HFF-Myc (cell line): ENCODE measurements at regions not wholly inside any gene's neighbourhood (a gene's known extent, or its start where the extent isn't known, plus 50 kb on each side); places are given as distances from the start of the nearest gene placed in this dataset.

Source experiments
- DNase-seq: peaks from one replicate; pipeline ENCODE4 v3.0.0-alpha.2; 2011; ENCODE audit warnings: low read depth; ENCODE audit errors: extremely low read depth
- H3K4me3 ChIP-seq: replicated peaks from 2 replicates; pipeline ENCODE4 v1.5.1; 2011; ENCODE audit warnings: low read depth, mild to moderate bottlenecking, control low read depth, low read length
- CTCF ChIP-seq: IDR thresholded peaks from 2 replicates; pipeline ENCODE4 v1.5.1; 2012; ENCODE audit warnings: mild to moderate bottlenecking, low read depth, low read length, control low read depth; ENCODE audit errors: missing control alignments

- TF ChIP-seq CTCF, result no peak
- no peak overlapping the region for H3K4me3 ChIP-seq
- DNase-seq, result no peak
Measured at GRCh38 chr3:135364676-135365075, 569.6 kb downstream of the EPHB1 start.

DNA sequence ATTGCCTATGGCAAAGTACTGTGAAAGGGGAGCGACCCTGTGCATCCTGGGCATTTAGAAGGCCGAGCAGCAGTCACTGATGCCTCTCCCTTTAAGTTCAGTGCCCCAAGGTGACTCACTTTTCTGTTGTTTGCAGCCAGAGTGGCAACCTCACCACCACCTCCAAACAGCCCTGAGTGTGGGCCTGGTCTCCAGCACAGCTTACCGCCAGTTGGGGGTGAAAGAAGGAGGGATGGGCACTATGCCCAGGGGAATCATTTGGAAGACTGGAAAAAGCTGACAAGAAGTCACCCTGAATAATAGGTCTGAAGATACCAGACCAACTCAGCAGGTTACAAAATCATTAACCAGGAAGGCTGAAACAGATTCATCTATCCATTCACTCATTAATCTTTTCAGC, 571.8 kb downstream of the EPHB1 start:
- DNase-seq, result no peak
- H3K4me3 ChIP-seq, result no peak overlapping the region
- no peak for TF ChIP-seq CTCF

- no peak overlapping the region for H3K4me3 ChIP-seq
- DNase-seq, result no peak
- no peak for TF ChIP-seq CTCF
Measured at GRCh38 chr3:135368316-135368715, 573.3 kb downstream of the EPHB1 start.

GRCh38 chr3:135368781-135369180, 573.7 kb downstream of the EPHB1 start:
- no peak for DNase-seq
- H3K4me3 ChIP-seq, result no peak overlapping the region
- no peak for TF ChIP-seq CTCF

DNA sequence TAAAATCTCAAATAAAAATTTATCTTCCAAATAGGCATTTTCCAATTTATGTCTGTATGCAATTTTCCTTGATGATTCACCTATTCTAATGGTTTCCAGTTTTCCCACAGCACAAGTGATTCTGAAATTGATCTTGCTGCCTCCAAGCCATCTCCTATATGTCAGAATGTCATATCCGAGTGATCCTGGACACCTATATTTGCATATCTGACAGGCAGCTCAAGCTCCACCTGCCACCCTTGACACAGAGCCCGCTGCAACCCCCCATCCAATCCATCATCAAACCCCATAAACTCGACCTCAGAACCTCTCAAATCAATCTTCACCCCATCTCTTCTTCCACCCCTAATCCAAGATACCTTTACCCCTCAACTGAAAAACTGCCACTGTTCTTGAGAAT, 579.5 kb downstream of the EPHB1 start:
- no peak overlapping the region for H3K4me3 ChIP-seq
- no peak for TF ChIP-seq CTCF
- no peak for DNase-seq

GRCh38 chr3:135382188-135382587, 583.3 kb upstream of the PPP2R3A start:
- no peak overlapping the region for H3K4me3 ChIP-seq
- no peak for DNase-seq
- TF ChIP-seq CTCF, result no peak

DNA sequence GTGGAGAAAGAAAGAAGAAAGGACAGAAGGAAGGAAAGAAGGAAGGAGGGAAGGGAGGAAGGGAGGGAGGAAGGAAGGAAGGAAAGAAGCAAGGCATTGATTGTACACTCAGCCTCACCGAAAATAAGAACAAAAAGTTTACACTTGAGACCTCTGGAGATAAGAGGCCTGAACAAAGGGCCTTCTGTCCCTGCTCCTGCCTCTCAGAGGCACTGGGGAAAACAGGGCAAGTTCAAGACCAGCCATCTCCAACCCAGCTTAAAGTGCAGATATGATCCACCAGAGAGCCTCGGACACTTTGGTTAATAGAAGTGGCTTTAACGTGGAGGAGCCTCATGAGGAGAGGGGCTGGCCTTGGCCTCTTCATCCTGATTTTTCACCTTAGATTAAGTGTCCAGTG, 582.9 kb upstream of the PPP2R3A start:
- H3K4me3 ChIP-seq, result no peak overlapping the region
- no peak for DNase-seq
- no peak for TF ChIP-seq CTCF
